ENCODE measurements at regions not wholly inside any gene's neighbourhood (a gene's known extent, or its start where the extent isn't known, plus 50 kb on each side); places are given as distances from the start of the nearest gene placed in this dataset.
A peak's percentile ranks its signal among the peaks of the same experiment; 100 is the strongest.

DNA sequence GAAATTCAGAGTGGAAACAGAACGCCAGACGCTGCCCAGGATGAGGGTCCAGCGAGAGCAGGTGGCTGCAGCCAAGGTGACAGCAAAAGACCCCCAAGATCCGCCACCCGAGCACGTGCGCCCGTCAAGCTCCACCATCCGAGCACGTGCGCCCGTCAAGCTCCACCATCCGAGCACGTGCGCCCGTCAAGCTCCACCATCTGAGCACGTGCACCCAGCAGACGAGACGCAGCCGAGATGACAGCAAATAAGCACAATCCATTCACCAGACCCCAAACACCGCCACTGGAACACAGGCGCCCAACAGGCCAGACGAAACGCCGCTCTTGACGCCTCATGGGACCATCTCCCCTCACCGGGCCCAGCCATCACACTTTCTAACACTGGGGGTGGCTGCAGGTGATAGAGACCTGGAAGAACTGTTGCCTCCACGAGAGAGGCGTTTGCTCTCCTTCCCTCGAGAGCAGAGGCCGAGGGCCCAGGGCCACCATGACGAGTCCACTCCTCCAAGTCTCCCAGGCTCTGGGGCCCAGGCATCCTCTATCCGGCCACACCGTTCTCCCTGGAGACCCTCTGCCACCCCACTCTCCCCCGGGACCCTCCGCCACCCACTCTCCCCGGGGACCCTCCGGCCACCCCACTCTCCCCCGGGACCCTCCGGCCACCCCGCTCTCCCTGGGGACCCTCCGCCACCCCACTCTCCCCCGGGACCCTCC lies 62.1 kb upstream of the GALNT9 start:
- Histone ChIP-seq H3K27ac (ENCODE audit: low read depth in 2 of 2, low read length in 2 of 2) (no peak overlapping the region), H3K9ac (ENCODE audit: low read length in 3 of 3) (no peak overlapping the region), H3K4me1 (ENCODE audit: control insufficient read depth in 2 of 3, insufficient read depth in 2 of 3, low read depth in 1 of 3, low read length in 3 of 3) (no peaks in the 10 kb centered on the region), H3K36me3 (ENCODE audit: control insufficient read depth in 2 of 3, insufficient read depth in 3 of 3, low read length in 3 of 3) (peaks cover 0 to 3% (median 0%) of the 10 kb centered on the region in 3 donors), H3K4me3 (ENCODE audit: low read length in 3 of 3) (no peak overlapping the region), H3K9me3 (ENCODE audit: control insufficient read depth in 2 of 3, insufficient read depth in 1 of 3, low read length in 3 of 3) (peaks cover 0 to 2% (median 0%) of the 10 kb centered on the region in 3 donors), H3K27me3 (ENCODE audit: control insufficient read depth, insufficient read depth, low read length) (peaks cover 18% of the 10 kb centered on the region)
- DNase-seq (peak in 1 of 5 donors; percentile 66), FAIRE-seq (no peak)
- intact Hi-C loops (cut with DNase I): no loop called here
- no peak for TF ChIP-seq CTCF (IDR thresholded peaks at IDR 0.05; ENCODE audit: borderline replicate concordance, extremely low read depth, insufficient read depth)

DNA sequence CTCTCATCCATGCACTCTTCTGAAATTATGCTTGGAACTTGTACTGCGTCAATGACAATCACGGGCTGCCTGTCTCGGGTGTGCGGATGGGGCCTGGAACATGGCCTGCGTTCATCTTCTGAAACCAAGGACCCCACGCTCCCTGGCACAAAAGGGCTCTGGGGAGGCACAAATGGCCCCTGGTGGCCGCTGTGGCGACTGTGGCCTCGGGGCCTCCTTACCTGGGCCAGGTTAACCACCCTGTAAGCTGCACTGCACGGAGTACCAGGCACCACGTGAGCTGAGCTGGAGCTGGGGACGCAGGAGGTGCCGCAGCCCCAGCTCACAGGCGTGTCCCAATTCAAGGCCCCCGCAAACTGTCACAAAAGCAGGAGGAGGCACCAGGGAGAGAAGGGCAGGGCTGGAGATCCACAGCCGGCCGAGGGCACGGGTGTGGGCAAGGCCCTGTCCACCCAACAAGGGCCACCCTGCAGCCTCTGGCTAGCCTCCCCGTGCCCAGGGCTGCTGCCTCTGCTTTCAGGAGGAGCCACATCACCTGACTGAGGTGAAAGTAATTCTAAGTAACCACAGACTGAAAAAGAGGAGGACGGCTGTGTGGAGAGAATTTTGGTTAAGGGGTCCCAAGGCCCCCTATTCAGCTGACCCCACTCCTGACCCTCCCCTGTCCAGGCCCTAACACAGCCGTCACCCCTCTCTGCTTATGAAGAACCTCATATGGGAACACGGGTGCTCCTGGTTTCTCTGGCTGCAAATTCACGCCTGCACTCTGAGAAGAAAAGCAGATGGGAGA lies 61.1 kb upstream of the GALNT9 start:
- Histone ChIP-seq H3K27me3 (ENCODE audit: control insufficient read depth, insufficient read depth, low read length) (peaks cover 17% of the 10 kb centered on the region), H3K4me1 (ENCODE audit: control insufficient read depth in 2 of 3, insufficient read depth in 2 of 3, low read depth in 1 of 3, low read length in 3 of 3) (no peaks in the 10 kb centered on the region), H3K4me3 (ENCODE audit: low read length in 3 of 3) (no peak overlapping the region), H3K36me3 (ENCODE audit: control insufficient read depth in 2 of 3, insufficient read depth in 3 of 3, low read length in 3 of 3) (peaks cover 0 to 3% (median 0%) of the 10 kb centered on the region in 3 donors), H3K27ac (ENCODE audit: low read depth in 2 of 2, low read length in 2 of 2) (no peak overlapping the region), H3K9ac (ENCODE audit: low read length in 3 of 3) (no peak overlapping the region), H3K9me3 (ENCODE audit: control insufficient read depth in 2 of 3, insufficient read depth in 1 of 3, low read length in 3 of 3) (peaks cover 0 to 2% (median 0%) of the 10 kb centered on the region in 3 donors)
- intact Hi-C loops (cut with DNase I): no loop called here
- DNase-seq (no peak), FAIRE-seq (no peak)
- TF ChIP-seq CTCF (IDR thresholded peaks at IDR 0.05; ENCODE audit: borderline replicate concordance, extremely low read depth, insufficient read depth): no peak

DNA sequence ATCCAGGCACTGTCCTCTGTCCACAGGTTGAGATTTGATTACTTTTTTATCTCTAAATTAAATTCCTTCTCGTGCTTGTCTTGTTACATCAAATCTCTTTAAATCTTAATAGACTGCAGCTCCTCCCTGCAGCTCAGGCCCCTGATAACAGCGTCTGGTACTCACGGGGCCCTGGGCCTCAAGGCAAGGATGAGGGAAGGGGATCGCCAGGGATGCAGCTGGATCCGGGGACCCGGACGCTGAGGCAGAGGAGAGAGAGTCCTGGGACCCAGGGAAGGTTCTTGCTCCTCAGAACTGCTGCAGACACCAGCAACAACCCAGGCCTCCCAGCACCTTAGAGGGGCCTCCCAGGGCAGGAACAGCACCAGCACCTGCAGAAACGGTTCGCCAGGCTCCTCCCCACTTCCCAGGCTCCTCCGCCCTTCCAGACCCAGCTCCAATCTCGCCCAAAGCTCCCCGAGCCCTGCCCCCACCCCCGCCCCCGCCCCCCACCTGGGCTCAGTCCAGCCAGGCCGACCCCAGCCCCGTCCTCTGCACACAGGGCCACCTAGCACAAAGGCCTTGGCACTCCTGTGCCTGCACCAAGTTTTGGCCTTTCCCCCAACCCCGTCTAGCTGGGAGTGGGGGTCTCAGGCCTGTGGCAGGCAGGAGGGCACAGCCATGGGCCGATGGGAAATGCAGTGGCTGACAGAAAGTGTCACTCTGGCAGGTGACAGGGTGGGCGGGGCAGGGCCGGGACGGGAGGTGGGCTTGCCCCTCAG lies 60.3 kb upstream of the GALNT9 start:
- Histone ChIP-seq H3K27ac (ENCODE audit: low read depth in 2 of 2, low read length in 2 of 2) (no peak overlapping the region), H3K27me3 (ENCODE audit: control insufficient read depth, insufficient read depth, low read length) (peaks cover 12% of the 10 kb centered on the region), H3K9ac (ENCODE audit: low read length in 3 of 3) (no peak overlapping the region), H3K4me1 (ENCODE audit: control insufficient read depth in 2 of 3, insufficient read depth in 2 of 3, low read depth in 1 of 3, low read length in 3 of 3) (peaks cover 0 to 3% (median 3%) of the 10 kb centered on the region in 3 donors), H3K36me3 (ENCODE audit: control insufficient read depth in 2 of 3, insufficient read depth in 3 of 3, low read length in 3 of 3) (peaks cover 0 to 3% (median 0%) of the 10 kb centered on the region in 3 donors), H3K9me3 (ENCODE audit: control insufficient read depth in 2 of 3, insufficient read depth in 1 of 3, low read length in 3 of 3) (peaks cover 0 to under 1% (median 0%) of the 10 kb centered on the region in 3 donors), H3K4me3 (ENCODE audit: low read length in 3 of 3) (no peak overlapping the region)
- TF ChIP-seq CTCF (IDR thresholded peaks at IDR 0.05; ENCODE audit: borderline replicate concordance, extremely low read depth, insufficient read depth): no peak
- FAIRE-seq (no peak), DNase-seq (peak in 1 of 5 donors; percentile 52)
- intact Hi-C loops (cut with DNase I): no loop called here
